Mesendoderm (in vitro differentiated cells): ENCODE measurements at regions not wholly inside any gene's neighbourhood (a gene's known extent, or its start where the extent isn't known, plus 50 kb on each side); places are given as distances from the start of the nearest gene placed in this dataset.

Source experiments
- DNase-seq: peaks from one replicate; pipeline ENCODE4 v3.0.0; 2013
- H2AK5ac ChIP-seq: 2 replicates; pipeline ENCODE4 v1.6.1; 2013; ENCODE audit warnings: low read length, inconsistent platforms
- H2BK120ac ChIP-seq: 2 replicates; pipeline ENCODE4 v1.6.1; 2013; ENCODE audit warnings: low read depth, mild to moderate bottlenecking, low read length, moderate library complexity, mixed read lengths
- H2BK15ac ChIP-seq: replicated peaks from 2 replicates; pipeline ENCODE4 v1.6.1; 2013; ENCODE audit warnings: low read depth, mild to moderate bottlenecking, moderate library complexity
- H2BK5ac ChIP-seq: 2 replicates; pipeline ENCODE4 v1.6.1; 2013; ENCODE audit warnings: low read length, inconsistent platforms
- H3K18ac ChIP-seq: 2 replicates; pipeline ENCODE4 v1.6.1; 2013; ENCODE audit warnings: mild to moderate bottlenecking, low read length, mixed read lengths
- H3K23ac ChIP-seq: one replicate; pipeline ENCODE4 v1.6.1; 2013; ENCODE audit warnings: low read length
- H3K27ac ChIP-seq: 2 replicates; pipeline ENCODE4 v1.5.1; 2013; ENCODE audit warnings: low read depth, mild to moderate bottlenecking, inconsistent platforms, low read length, moderate library complexity
- H3K27me3 ChIP-seq: 2 replicates; pipeline ENCODE4 v1.6.1; 2013; ENCODE audit warnings: low read length, control low read depth, mild to moderate bottlenecking, inconsistent platforms; ENCODE audit not compliant: insufficient read depth, poor library complexity
- H3K36me3 ChIP-seq: 2 replicates; pipeline ENCODE4 v1.6.1; 2013; ENCODE audit warnings: low read length, inconsistent platforms; ENCODE audit not compliant: control insufficient read depth, insufficient read depth
- H3K4ac ChIP-seq: one replicate; pipeline ENCODE4 v1.6.1; 2013; ENCODE audit warnings: low read depth, mild to moderate bottlenecking, low read length, moderate library complexity
- H3K4me1 ChIP-seq: 2 replicates; pipeline ENCODE4 v1.6.1; 2013; ENCODE audit warnings: low read depth, low read length, inconsistent platforms; ENCODE audit not compliant: control insufficient read depth
- H3K4me2 ChIP-seq: 2 replicates; pipeline ENCODE4 v1.6.1; 2013; ENCODE audit warnings: low read length
- H3K4me3 ChIP-seq: 2 replicates; pipeline ENCODE4 v1.5.1; 2013; ENCODE audit warnings: mild to moderate bottlenecking, low read length
- H3K56ac ChIP-seq: one replicate; pipeline ENCODE4 v1.6.1; 2013; ENCODE audit warnings: low read length
- H3K79me1 ChIP-seq: 2 replicates; pipeline ENCODE4 v1.6.1; 2013; ENCODE audit warnings: low read length, inconsistent platforms
- H3K79me2 ChIP-seq: 2 replicates; pipeline ENCODE4 v1.6.1; 2013; ENCODE audit warnings: mild to moderate bottlenecking, low read length; ENCODE audit not compliant: control insufficient read depth, insufficient read depth
- H3K9ac ChIP-seq: 2 replicates; pipeline ENCODE4 v1.6.1; 2013; ENCODE audit warnings: low read length, inconsistent platforms
- H4K5ac ChIP-seq: one replicate; pipeline ENCODE4 v1.6.1; 2013; ENCODE audit warnings: low read length
- H4K8ac ChIP-seq: one replicate; pipeline ENCODE4 v1.6.1; 2013; ENCODE audit warnings: low read depth, mild to moderate bottlenecking, control low read depth, low read length, moderate library complexity
- WGBS: extraction: QIAGEN DNeasy Blood & Tissue Kit; methylation state at CpG from one replicate; pipeline ENCODE4 v1.1.7; 2013; ENCODE audit warnings: low lambda C conversion rate, missing lambda C conversion rate; ENCODE audit not compliant: insufficient coverage; ENCODE audit errors: extremely low coverage; 5-methylcytosine and 5-hydroxymethylcytosine counted together

GRCh38 chr20:20835897-20836296 lies 123.5 kb upstream of the RALGAPA2 start:
- no peak overlapping the region for H3K4ac ChIP-seq
- H3K4me2 ChIP-seq, result no peak overlapping the region
- H3K27ac ChIP-seq, result no peak overlapping the region
- no peak overlapping the region for H2BK5ac ChIP-seq
- no peaks in the 10 kb centered on the region for H3K79me2 ChIP-seq
- no peak overlapping the region for H3K18ac ChIP-seq
- H2BK15ac ChIP-seq, result no peak overlapping the region
- no peak overlapping the region for H3K9ac ChIP-seq
- no peak for DNase-seq
- no peaks in the 10 kb centered on the region for H3K27me3 ChIP-seq
- no peaks in the 10 kb centered on the region for H3K4me1 ChIP-seq
- H4K5ac ChIP-seq, result no peak overlapping the region
- no peaks in the 10 kb centered on the region for H3K79me1 ChIP-seq
- no peak overlapping the region for H3K56ac ChIP-seq
- H3K4me3 ChIP-seq, result no peak overlapping the region
- WGBS, result no CpG with 5 or more reads among the region's 7 CpGs
- no peaks in the 10 kb centered on the region for H3K36me3 ChIP-seq
- H3K23ac ChIP-seq, result no peak overlapping the region
- H2BK120ac ChIP-seq, result no peak overlapping the region
- H4K8ac ChIP-seq, result no peak overlapping the region
- H2AK5ac ChIP-seq, result no peak overlapping the region

GRCh38 chr20:20834008-20834407 lies 121.6 kb upstream of the RALGAPA2 start:
- Histone ChIP-seq H2BK5ac (no peak overlapping the region), H4K5ac (no peak overlapping the region), H3K79me1 (no peaks in the 10 kb centered on the region), H3K4me3 (no peak overlapping the region), H3K27ac (no peak overlapping the region), H3K27me3 (no peaks in the 10 kb centered on the region), H3K36me3 (no peaks in the 10 kb centered on the region), H3K56ac (no peak overlapping the region), H3K4ac (no peak overlapping the region), H3K23ac (no peak overlapping the region), H3K18ac (no peak overlapping the region), H3K9ac (no peak overlapping the region), H2AK5ac (no peak overlapping the region), H4K8ac (no peak overlapping the region), H2BK120ac (no peak overlapping the region), H3K4me1 (no peaks in the 10 kb centered on the region), H2BK15ac (no peak overlapping the region), H3K79me2 (no peaks in the 10 kb centered on the region), H3K4me2 (no peak overlapping the region)
- DNase-seq, result no peak
- WGBS, result no CpG with 5 or more reads among the region's 1 CpG

- no peak for DNase-seq
- no CpG with 5 or more reads among the region's 1 CpG for WGBS
- Histone ChIP-seq H3K27ac (no peak overlapping the region), H3K9ac (no peak overlapping the region), H2AK5ac (no peak overlapping the region), H4K8ac (no peak overlapping the region), H3K79me1 (no peaks in the 10 kb centered on the region), H2BK120ac (no peak overlapping the region), H3K56ac (no peak overlapping the region), H4K5ac (no peak overlapping the region), H3K4me3 (no peak overlapping the region), H3K36me3 (no peaks in the 10 kb centered on the region), H3K23ac (no peak overlapping the region), H3K4me1 (no peaks in the 10 kb centered on the region), H3K4ac (no peak overlapping the region), H2BK15ac (no peak overlapping the region), H3K4me2 (no peak overlapping the region), H3K18ac (no peak overlapping the region), H3K79me2 (no peaks in the 10 kb centered on the region), H2BK5ac (no peak overlapping the region), H3K27me3 (no peaks in the 10 kb centered on the region)
These were observed 120.3 kb upstream of the RALGAPA2 start for GRCh38 chr20:20832715-20833114.

DNA sequence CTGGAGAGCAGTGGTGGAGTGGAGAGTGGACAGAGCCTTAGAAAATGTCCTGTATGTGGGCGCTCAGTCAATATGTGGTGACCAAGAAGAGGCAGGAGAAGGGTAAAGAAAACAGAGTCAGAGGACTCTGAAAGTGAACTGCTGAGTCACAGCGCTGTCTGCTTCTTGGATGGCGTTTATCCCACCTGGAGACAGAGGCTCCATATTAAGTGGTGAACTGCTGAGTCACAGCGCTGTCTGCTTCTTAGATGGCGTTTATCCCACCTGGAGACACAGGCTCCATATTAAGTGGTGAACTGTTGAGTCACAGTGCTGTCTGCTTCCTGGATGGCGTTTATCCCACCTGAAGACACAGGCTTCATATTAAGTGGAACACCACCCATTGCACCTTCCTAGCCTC lies 119.3 kb upstream of the RALGAPA2 start:
- Histone ChIP-seq H4K8ac (no peak overlapping the region), H3K4me2 (no peak overlapping the region), H3K27me3 (no peaks in the 10 kb centered on the region), H2AK5ac (no peak overlapping the region), H4K5ac (no peak overlapping the region), H3K79me2 (no peaks in the 10 kb centered on the region), H3K56ac (no peak overlapping the region), H3K79me1 (no peaks in the 10 kb centered on the region), H3K27ac (no peak overlapping the region), H3K36me3 (no peaks in the 10 kb centered on the region), H3K4ac (no peak overlapping the region), H3K4me3 (no peak overlapping the region), H3K23ac (no peak overlapping the region), H3K18ac (no peak overlapping the region), H2BK5ac (no peak overlapping the region), H3K9ac (no peak overlapping the region), H3K4me1 (no peaks in the 10 kb centered on the region), H2BK15ac (no peak overlapping the region), H2BK120ac (no peak overlapping the region)
- DNase-seq, result no peak
- WGBS, result no CpG with 5 or more reads among the region's 6 CpGs

- no peak overlapping the region for H3K18ac ChIP-seq
These were observed 117.2 kb upstream of the RALGAPA2 start for GRCh38 chr20:20829681-20830080.

GRCh38 chr20:20827992-20828597 lies 115.7 kb upstream of the RALGAPA2 start:
- no peak overlapping the region for H3K4me3 ChIP-seq
- H3K18ac ChIP-seq, result no peak overlapping the region
- no peak overlapping the region for H3K4me2 ChIP-seq
- H4K5ac ChIP-seq, result no peak overlapping the region
- H3K79me2 ChIP-seq, result no peaks in the 10 kb centered on the region
- no peak overlapping the region for H3K9ac ChIP-seq
- H2AK5ac ChIP-seq, result no peak overlapping the region
- H3K27ac ChIP-seq, result no peak overlapping the region
- no peaks in the 10 kb centered on the region for H3K36me3 ChIP-seq
- no peak for DNase-seq
- H3K4ac ChIP-seq, result no peak overlapping the region
- H3K23ac ChIP-seq, result no peak overlapping the region
- H4K8ac ChIP-seq, result no peak overlapping the region
- no peak overlapping the region for H2BK120ac ChIP-seq
- no peaks in the 10 kb centered on the region for H3K79me1 ChIP-seq
- no peak overlapping the region for H2BK5ac ChIP-seq
- H3K4me1 ChIP-seq, result peaks cover 2% of the 10 kb centered on the region
- no peaks in the 10 kb centered on the region for H3K27me3 ChIP-seq
- WGBS, result no CpG with 5 or more reads among the region's 4 CpGs
- H3K56ac ChIP-seq, result no peak overlapping the region
- no peak overlapping the region for H2BK15ac ChIP-seq

More at GRCh38 chr20:20829681-20830080, 117.2 kb upstream of the RALGAPA2 start:
- Histone ChIP-seq H2BK15ac (no peak overlapping the region), H2AK5ac (no peak overlapping the region), H3K4me3 (no peak overlapping the region), H3K9ac (no peak overlapping the region), H3K36me3 (no peaks in the 10 kb centered on the region), H3K27me3 (no peaks in the 10 kb centered on the region), H3K79me1 (no peaks in the 10 kb centered on the region), H3K4ac (no peak overlapping the region), H3K27ac (no peak overlapping the region), H3K4me2 (no peak overlapping the region), H4K5ac (no peak overlapping the region), H2BK120ac (no peak overlapping the region), H3K23ac (no peak overlapping the region), H4K8ac (no peak overlapping the region), H3K79me2 (no peaks in the 10 kb centered on the region), H2BK5ac (no peak overlapping the region), H3K4me1 (peaks cover 2% of the 10 kb centered on the region), H3K56ac (no peak overlapping the region)
- DNase-seq, result peak; percentile 16
- no CpG with 5 or more reads among the region's 2 CpGs for WGBS
